ENCODE measurements at regions not wholly inside any gene's neighbourhood (a gene's known extent, or its start where the extent isn't known, plus 50 kb on each side); places are given as distances from the start of the nearest gene placed in this dataset.

DNA sequence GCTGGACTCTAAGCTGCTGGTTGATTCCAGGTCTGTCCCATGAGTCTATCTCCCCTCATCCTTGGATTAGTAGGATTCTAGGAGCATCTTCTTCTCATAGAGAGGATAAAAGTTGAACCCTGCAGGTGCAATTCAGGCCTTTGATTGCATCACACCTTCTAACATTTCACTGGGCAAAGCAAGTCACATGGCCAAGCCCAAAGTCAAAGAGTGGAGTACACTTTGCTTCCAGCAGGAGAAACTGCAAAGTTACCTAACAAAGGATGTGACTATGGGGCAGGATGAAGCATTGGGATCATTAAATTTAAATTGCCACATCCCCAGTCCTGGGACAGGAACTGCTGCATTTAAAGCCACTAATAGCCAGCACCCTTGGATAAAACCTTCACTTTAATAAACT lies 51.0 kb upstream of the EGFLAM start:
- no peak for DNase-seq (ENCODE audit: low read depth)

DNA sequence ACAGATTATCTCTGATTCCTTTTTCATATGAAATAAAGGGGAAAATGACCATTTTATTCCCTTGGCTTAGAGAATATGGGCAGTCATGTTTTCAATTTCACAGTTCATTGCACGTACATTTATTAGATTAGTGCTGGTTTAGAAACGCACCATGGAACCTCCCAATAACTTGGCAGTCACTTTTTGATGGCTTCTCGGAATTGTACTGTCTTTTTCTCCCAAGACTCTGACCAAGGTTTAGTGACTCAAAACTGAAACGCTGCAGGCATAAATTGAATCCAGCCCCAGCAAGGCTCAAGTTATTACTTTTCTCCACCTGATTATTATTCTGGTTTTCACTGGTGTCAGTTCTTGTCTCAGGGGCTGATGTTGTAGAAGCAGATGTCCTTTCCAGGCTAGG lies 55.6 kb upstream of the EGFLAM start:
- DNase-seq (ENCODE audit: low read depth) = no peak

DNA sequence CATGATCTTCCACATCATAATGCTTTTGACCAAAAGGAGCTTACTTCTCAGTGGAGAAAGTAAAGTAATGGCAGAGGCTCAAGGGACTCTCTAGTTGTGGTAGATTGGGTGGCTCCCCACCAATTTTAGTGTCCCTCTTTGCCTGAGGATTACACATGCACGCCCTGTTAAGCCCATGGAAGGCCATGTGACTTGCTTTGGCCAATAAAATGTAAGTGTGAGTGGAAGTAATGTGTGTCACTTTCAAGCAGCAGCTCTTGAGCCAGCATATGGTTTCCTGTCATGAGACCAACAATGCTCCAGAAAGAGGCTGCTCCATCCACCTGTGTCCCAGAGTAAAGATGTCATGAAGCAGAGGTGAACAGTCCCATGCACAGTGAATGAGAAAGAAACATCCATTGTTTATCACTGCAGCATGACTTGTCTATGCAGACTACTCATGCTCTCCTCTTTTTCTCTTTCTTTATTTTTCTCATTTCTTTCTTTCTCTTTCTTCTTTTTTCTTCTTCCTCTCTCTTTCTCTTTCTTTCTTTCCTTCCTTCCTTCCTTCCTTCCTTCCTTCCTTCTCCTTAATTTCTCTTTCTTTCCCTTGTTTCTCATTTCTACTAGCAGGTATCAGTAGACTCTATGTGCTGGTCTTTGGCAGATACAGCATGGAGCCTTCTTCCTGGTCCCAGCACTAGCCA lies 57.3 kb upstream of the EGFLAM start:
- no peak for DNase-seq (ENCODE audit: low read depth)

DNA sequence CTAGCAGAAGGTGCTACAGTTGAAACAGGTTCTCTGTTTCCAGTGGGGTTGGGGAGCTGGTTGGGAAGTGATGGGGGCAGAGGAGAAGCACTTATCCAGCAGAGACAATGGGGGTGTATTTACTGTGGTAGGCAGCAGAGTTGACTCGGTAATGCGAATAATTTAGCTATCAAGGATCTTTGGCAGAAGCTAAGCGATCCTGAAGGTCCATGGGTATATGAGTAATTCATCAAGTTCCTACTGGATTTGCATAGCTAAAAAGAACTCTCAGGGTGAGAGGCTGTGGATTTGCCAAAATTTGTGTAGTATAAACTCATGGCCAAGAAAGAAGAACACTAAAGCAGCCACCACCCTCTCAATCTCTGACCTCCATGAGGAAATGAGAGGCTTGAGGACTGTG lies 61.2 kb upstream of the EGFLAM start:
- no peak for DNase-seq (ENCODE audit: low read depth)

DNA sequence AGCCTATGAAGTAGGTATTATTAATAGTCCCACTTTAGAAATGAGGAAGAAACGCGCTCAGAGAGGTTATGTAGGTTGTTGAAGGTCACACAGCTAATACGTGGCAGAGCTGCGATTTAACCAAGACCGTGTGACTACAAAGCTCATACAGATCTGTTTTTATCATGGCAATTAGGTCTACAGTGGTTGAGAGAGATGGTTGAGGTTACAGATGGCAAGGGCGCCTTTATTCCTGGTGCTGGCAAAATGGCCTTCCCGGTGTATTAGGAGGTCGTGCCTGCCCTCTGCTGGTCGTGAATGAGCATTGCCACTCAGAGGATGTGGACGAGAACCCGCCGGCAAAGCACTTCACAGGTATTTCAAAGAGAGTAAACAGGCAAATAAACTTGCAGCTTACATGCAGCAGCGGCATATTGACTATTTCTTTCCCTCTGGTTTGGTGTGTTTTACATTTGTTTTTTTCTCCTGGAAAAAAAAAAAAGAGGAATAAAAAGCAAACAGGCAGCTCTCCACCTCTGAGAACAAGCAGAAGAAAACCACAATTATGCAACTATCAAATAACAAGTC lies 65.3 kb upstream of the EGFLAM start:
- DNase-seq (ENCODE audit: low read depth) = peak; percentile 15

DNA sequence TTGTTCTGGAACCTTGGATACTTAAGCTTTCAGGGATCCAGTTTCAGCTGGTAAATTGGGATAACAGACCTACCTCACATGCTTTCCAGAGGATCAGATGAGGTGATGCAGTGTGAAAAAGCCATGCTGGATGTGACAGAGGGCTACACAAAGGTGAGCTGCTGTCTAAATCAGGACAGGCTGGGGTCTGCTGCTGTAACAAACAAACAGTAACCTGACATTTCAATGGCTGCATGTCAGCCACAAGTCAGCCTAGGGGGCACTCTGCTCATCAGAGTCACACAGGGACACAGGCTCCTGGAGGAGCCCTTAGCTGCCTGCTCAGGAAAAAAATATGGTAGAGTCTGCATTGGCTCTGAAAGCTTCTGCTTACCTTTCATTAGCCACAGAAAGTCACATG lies 66.7 kb upstream of the EGFLAM start:
- DNase-seq (ENCODE audit: low read depth) = no peak

DNA sequence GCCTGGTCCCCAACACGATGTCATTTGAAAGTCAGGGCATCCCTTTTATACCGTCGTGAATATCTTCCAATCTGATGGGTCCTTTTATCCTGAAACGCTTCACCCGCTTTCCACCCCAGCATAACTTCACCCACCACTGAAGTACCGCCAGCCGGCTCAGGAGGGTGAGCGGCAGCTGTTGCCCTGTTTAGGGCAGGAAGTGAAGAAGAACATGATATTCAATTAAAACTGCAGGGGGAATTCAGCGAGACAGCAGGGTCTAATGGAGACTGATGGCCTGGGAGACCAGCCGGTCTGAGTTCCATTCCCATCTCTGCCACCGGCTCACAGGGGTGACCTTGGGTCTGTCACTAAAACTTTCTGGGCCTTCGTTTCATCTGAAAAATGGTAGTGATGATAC lies 68.2 kb upstream of the EGFLAM start:
- no peak for DNase-seq (ENCODE audit: low read depth)

DNA sequence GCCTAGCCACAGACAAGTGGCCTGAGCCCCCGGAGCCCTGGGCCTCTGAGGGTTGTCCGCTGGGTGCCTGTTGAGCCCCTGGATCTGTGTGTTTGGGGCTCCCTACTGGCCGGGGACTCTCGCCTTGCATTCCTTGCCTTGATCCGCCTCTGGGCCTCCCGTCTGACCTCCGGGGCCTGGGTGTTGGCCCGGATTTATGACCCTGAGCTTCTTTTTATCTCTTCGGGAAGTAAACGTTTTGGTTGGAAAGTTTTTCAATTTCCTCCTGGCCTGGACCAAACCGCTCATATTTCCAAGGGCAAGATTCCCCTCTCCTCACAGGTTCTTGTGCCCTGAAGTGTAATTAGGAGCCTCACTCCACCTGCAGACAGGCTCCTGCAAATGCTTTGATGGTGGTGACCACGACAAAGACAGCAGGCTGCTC lies 69.3 kb upstream of the EGFLAM start:
- DNase-seq (ENCODE audit: low read depth) = no peak

DNA sequence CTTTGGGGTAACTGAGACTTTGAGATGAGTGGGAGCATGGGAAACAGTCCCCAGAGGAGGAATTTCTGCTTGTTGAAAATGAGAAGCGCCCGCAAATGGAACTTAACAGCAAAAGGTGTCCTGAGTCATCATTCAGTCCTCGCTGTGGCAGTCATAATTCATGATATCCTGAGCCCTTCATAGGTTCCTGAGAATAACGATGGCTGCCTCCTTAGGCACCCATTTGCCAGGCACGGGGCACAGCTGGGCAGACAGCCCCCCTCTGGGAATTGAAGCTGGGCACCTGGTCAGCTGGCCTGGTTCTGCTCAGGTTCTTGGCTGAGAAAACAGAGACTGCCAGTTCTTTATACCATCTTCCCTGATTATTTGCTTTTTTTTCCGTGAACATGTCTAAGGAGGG lies 69.8 kb upstream of the EGFLAM start:
- no peak for DNase-seq (ENCODE audit: low read depth)

DNA sequence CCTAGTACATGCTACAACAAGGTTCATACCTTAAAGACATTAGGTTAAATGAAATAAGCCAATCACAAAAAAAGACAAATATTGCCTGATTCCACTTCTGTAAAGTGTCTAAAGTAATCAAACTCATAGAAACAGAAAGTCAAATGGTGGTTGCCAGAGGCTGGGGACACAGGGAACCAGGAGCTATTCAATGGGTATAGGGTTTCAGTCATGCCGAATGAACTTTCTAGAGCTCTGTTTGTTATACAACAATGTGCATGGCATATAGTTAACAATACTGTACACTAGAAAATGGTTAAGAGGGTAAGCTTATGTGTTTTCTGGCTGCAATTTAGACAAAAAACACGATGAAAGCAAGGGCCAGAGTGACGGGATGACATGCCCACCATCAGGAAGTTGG lies 70.8 kb upstream of the EGFLAM start:
- no peak for DNase-seq (ENCODE audit: low read depth)

DNA sequence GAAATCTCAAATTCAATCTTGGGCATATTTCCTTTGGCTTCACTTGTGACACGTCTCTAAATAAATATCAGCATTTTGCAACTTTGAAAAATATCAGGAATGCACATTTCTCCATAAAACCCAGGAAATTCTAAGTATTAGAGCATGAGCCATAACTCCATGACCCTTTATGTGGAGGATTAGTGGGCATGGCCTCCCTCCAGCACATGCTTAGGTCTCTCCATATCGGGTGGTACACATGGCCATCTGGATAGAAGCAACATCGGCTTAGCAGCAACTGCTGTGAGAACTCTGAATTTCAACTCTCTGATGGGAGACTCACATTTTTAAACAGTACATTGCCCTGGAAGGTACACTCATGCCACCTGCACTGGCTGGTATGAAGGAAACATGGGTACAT lies 73.7 kb upstream of the EGFLAM start:
- no peak for DNase-seq (ENCODE audit: low read depth)

DNA sequence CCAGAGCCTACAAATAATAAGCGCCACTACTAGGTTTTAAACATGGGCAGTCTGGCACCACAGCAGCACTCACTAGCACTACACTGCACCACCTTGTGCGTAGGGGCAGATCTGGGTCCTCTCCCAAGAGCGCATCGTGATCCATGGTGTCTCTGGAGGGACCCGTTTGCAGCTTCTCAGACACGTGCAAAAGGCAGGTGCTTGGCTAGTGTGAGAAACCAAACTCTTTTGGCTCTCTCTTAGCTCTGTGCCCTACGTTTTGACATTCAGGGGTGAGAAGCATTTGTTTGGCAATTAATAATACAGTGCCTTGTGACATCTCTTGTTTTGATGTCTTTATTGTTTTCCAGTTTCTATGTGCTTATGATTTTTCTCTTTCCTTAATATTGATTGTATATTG lies 75.4 kb upstream of the EGFLAM start:
- DNase-seq (ENCODE audit: low read depth) = no peak

DNA sequence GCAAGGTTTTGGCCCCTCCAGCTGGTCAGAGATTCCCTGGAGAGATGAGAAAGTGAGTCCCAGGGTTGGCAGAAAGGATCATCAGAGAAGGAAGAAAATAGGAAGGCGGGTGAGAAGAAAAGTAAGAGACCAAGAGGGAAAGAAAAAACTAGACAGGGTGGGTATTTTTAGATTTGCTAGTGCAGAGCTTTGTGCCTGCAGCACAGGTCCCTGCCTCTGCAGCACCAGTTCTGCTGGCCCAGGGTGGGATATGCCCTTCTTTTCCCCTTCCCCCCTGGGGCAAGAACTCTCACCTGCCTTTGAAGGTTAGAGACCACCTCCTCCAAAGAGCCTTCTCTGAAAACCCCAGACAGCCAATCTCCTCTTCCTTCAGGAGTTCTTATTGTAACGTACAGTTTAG lies 90.3 kb upstream of the EGFLAM start:
- DNase-seq (ENCODE audit: low read depth) = no peak

DNA sequence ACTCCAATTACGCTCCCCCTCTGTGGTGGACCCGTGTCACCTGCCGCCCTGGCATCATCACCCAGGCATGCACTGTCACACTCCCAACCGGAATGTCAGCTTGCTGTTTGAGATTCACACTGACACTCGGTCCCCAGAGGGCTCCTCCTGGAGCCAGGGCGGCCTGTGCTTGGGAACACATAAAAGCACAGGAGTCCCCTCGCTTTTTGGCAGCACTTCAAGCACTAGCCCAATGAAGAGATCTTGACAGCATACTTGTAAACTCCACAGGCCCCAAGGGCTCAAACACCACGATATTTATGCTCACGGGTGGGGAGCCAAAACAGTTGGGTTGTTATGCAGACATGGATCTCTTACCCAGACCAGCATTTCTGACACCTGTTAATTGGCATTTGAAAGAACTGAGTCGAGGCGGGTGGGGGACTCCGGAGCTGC lies 90.8 kb upstream of the EGFLAM start:
- DNase-seq (ENCODE audit: low read depth) = no peak

DNA sequence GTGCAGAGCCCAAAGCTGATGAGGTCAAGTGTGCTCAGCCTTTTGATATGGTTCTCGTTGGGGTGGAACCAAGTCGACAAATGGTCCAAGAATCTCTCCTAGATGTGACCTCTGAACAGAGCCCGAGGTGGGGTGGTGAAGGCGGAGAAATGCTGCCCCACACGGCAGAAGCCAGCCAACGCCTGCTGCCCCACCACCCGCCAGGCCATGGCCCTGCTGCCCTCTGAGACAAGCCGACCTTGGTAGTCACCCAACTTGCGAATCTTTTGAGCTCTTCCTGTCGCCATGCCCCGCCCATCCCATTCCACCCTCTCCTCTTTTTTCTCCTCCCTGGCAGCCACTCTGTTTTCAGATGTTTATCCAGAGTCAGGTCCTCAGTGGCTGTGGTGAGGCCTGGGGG lies 91.5 kb upstream of the EGFLAM start:
- DNase-seq (ENCODE audit: low read depth) = no peak

DNA sequence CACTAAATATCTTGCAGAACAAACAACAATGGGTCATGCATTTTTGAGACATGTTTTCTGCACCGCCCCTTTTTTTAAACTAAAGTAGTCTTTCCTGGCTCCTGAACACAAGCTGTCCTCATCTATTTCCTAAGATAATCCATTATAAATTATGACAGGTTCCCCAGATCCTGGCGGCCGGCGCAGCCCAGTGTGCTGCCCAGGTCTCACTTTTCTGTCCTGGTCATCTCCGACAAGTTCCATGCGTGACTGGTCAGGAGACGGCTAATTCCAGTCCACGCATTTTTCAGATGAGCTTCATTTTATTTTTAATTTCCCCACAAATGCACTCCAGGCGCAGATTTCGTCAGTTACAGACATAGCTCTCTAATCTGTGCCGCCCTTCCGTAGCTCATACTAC lies 92.9 kb upstream of the EGFLAM start:
- no peak for DNase-seq (ENCODE audit: low read depth)

DNA sequence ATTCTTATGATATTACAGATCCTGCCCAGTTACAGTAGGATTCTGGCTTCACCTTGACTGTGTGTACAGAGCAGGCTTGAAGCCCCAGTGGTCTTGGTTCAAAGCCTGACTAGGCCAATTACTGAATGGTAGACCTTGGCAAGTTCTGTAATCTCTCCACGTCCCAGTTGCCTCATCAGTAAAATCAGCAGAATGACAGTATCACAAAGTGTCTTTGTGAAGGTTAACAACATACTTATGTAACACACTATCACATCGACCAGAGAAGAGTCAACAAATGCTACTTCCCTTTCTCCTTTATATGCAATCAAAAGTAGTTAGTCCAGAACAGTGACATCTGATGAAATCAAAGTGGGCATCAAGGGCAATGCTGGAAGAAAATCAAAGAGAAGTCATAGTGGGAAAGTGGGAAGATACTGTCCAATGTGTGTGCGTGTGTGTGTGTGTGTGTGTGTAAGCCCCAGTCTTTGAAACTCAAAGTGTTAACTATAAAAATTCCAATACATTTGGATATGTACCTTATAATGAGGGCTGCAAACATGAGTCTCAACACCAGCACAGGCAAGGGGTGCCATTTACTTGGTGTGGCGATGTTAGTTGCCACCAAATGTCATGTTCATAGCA lies 93.5 kb upstream of the EGFLAM start:
- DNase-seq (ENCODE audit: low read depth) = no peak

DNA sequence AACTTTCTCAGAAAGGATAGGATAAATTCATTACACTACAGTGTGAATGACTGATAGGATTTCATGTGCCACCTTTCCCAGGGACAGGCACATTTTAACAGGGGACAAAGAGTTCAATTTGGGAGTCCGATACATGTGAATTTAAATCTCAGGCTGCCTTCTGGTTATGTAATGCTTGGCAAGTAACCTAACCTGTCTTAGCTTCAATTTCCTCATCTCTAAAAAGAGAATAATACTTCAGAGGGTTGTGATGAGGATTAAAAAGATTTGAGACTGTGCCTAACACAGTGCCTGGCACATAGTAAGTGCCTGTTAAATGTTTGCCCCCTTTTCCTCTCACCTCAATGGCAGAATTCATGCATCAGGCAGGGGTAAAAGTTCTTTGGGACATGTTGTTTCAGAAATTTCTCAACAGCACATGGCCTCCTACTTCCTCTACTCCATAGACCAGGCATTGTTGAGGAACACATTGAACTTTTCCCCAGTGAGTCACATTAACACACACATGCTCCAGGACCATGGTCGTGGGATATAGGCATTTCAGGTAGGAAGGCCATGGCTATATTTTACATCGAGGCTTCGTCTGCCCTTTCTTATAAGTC lies 94.6 kb upstream of the EGFLAM start:
- no peak for DNase-seq (ENCODE audit: low read depth)

DNA sequence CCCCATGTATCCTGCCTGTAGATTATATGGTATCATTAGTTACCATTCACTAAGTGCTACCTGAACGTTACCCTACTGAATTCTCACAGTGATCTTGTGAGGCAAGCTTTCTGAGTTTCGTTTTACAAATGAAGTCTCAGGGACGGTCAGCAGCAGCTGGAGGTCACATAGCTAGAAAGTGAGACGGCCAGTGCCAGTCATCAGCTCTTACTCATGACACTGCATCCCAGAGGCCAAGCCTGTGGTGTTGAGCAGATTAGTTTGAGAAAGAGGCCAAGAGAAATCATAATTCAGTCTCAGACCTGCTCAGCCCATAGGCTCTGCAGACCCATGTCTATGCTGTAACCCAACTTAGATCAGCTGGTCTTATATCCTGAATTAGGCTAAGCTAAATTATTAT lies 95.7 kb upstream of the EGFLAM start:
- DNase-seq (ENCODE audit: low read depth) = no peak

DNA sequence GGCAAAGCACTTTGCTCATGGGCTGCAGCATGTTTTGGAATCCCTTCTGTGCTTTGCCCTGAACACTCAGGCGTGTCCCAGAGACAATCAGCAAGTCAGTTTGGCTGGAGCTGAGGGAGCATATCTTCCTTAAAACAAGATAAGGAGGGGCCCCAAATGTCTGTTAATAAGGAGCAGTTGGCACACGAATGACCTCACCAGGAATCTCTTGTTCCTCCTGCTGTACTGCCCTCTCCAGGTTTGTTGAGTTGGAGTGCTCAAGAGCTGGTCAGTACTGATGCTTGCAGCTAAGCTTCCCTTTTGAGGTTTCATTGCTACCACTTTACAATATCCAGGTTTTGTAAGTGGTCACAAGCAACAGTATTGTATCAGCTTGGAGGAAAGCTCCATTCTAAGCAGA lies 101.3 kb upstream of the EGFLAM start:
- DNase-seq (ENCODE audit: low read depth) = no peak

DNA sequence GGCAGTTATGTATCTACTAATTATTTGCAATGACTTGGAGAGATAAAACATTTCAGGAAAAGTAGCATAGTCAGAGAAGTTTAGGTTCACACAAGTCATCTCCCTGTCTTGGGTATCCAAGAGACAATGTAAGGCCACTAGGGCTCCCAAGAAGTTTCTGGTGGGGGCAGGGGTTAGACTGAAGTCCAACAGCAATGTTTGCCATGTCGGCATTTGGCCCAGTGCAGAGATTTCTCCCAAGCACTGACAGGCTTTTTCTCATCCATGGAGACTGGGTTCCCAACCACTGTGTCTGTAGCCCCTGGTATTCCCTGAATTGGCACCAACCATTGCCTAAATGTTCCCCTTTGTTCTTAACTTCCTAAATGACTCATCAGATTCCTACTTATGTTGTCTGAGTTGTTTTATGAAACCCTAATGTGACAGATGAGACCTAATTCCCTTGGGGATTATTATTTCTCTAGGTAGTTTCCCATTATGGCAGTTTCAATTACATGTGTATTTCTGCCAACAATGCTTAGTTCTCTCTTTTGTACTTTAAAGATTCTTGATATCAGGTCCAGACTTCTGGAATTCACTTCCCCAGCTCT lies 103.6 kb upstream of the EGFLAM start:
- DNase-seq (ENCODE audit: low read depth) = no peak

DNA sequence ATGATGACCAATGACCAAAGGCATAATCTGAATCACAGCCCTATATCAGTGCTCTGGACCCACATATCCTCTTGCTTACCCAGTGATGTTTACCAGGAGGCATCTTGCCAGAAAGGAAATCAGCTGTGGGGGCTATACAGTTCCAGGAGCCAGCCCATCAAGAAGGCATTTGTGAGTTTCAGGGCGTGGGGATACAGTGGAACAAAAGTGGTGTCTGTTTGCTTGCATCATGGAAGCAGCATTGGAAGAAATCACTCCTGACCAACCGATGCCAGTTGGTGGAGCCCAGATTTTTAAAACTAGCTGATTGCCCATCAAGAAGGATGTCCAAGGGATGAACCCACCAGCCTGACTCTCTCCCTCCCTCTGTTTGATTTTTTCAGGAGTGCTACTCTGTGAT lies 106.5 kb upstream of the EGFLAM start:
- no peak for DNase-seq (ENCODE audit: low read depth)

DNA sequence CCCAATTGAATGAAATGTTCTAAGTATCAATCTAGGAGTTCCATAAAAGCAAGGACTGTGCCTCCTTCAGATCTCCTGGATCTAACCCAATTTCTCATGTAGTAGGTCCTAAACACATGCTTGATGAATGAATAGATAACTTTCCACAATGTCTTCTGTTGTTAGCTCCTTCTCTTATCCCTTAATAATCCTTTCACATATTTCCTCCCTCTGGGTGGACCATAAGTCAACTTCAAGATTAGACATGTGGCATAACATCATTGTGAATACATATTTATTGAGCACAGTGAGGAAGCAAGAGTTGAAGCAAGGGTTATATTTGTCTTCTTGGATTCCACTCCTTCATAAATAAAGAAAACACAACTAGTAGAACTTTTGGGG lies 108.6 kb upstream of the EGFLAM start:
- no peak for DNase-seq (ENCODE audit: low read depth)

Data from activated T-helper 9 cell treated with anti-CD3 and anti-CD28 coated beads, Interleukin-2, amount 50 U/mL, for 16 hours (primary cell).